ENCODE measurements at regions not wholly inside any gene's neighbourhood (a gene's known extent, or its start where the extent isn't known, plus 50 kb on each side); places are given as distances from the start of the nearest gene placed in this dataset.
"Not testable (repeated sequence)": the region's sequence is repeated elsewhere in the genome, so short reads cannot be mapped to it uniquely, and the experiment has no call there.

DNA sequence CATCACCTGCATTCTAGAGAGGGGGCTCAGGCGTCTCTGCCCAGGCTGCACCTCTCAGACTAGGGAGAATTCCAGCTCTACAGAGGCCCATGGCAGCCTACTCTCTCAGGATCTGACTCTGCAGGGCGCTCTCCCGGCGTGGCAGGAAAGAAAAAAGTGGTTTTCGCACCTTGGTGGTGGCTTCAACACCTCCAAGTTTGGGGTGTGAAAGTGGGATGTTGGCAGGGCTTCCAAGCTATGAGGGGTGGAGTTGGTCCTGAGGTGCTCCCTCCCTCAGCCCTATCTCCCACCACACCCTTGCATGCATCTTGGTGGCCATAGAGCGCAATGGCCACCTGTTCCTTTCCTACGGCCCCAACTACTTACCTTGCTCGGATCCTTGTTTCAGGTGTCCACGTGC lies 166.5 kb downstream of the VSIG4 start:
- Histone ChIP-seq H3K4me3 (ENCODE audit: low read length) (no peak overlapping the region), H3K4me1 (ENCODE audit: control insufficient read depth, insufficient read depth, low read length) (no peaks in the 10 kb centered on the region), H3K36me3 (ENCODE audit: control insufficient read depth, insufficient read depth, low read length) (no peaks in the 10 kb centered on the region), H3K27me3 (ENCODE audit: control insufficient read depth, insufficient read depth, low read length, poor library complexity, severe bottlenecking) (no peaks in the 10 kb centered on the region), H3K27ac (ENCODE audit: low read depth, low read length) (no peak overlapping the region), H3K9ac (ENCODE audit: extremely low read depth, low read length, poor library complexity, severe bottlenecking) (no peak overlapping the region), H3K9me3 (ENCODE audit: control insufficient read depth, low read length) (no peaks in the 10 kb centered on the region)
- H3K9me3 Mint-ChIP-seq: peaks cover 52% of the 10 kb centered on the region
- TF ChIP-seq, protein P1, sequence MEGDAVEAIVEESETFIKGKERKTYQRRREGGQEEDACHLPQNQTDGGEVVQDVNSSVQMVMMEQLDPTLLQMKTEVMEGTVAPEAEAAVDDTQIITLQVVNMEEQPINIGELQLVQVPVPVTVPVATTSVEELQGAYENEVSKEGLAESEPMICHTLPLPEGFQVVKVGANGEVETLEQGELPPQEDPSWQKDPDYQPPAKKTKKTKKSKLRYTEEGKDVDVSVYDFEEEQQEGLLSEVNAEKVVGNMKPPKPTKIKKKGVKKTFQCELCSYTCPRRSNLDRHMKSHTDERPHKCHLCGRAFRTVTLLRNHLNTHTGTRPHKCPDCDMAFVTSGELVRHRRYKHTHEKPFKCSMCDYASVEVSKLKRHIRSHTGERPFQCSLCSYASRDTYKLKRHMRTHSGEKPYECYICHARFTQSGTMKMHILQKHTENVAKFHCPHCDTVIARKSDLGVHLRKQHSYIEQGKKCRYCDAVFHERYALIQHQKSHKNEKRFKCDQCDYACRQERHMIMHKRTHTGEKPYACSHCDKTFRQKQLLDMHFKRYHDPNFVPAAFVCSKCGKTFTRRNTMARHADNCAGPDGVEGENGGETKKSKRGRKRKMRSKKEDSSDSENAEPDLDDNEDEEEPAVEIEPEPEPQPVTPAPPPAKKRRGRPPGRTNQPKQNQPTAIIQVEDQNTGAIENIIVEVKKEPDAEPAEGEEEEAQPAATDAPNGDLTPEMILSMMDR (conservative IDR thresholded peaks at IDR 0.05): no peak
- H3K27ac Mint-ChIP-seq: no peak overlapping the region
- H3K4me3 Mint-ChIP-seq: no peak overlapping the region
- H3K4me1 Mint-ChIP-seq: peaks cover 2% of the 10 kb centered on the region
- H3K36me3 Mint-ChIP-seq (ENCODE audit: low read depth): no peaks in the 10 kb centered on the region
- no peak for DNase-seq
- 99% methylated on average over 8 of the region's 9 CpGs; no CpG with 5 or more reads in 1 of the 2 experiments for WGBS, 2 experiments (ENCODE audit: insufficient coverage in 1 of 2, insufficient read length in 1 of 2)
- no peaks in the 10 kb centered on the region for H3K27me3 Mint-ChIP-seq (ENCODE audit: insufficient read depth)

DNA sequence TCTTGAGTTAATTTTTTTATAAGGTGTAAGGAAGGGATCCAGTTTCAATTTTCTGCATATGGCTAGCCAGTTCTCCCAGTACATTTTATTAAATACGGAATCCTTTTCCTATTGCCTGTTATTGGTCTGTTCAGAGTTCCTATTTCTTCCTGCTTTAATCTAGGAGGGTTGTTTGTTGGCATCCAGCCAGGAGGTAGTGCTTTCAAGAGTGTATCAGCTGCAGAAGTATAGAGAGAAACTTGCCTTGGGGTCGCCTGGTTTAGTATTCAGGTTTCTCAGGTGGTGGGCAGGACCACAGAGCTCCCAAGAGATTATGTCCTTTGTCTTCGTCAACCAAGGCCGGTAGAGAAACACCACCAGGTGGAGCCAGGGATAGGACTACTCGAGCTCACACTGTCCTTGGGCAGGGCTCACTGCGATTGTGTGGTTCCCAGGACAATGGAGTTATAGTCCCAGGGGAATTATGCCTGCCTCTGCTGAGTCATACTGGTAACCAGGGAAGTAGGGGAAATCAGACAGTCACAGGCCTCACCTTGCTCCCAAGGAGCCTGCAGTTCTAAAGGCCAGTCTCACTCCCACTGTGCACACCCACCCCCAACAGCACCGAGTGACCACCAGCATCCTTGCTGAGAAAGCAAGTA lies 168.1 kb downstream of the VSIG4 start:
- H3K36me3 ChIP-seq (ENCODE audit: control insufficient read depth, insufficient read depth, low read length): no peaks in the 10 kb centered on the region
- Mint-ChIP-seq H3K4me3 (no peak overlapping the region), H3K9me3 (peaks cover 50% of the 10 kb centered on the region), H3K27ac (peak overlapping the region; percentile 71), H3K4me1 (peaks cover 2% of the 10 kb centered on the region), H3K27me3 (ENCODE audit: insufficient read depth) (no peaks in the 10 kb centered on the region), H3K36me3 (ENCODE audit: low read depth) (no peaks in the 10 kb centered on the region)
- no peaks in the 10 kb centered on the region for H3K27me3 ChIP-seq (ENCODE audit: control insufficient read depth, insufficient read depth, low read length, poor library complexity, severe bottlenecking)
- no peaks in the 10 kb centered on the region for H3K9me3 ChIP-seq (ENCODE audit: control insufficient read depth, low read length)
- WGBS, 2 experiments (ENCODE audit: insufficient coverage in 1 of 2, insufficient read length in 1 of 2): 53 to 100% methylated on average over 2 to 7 of the region's 7 CpGs
- H3K4me1 ChIP-seq (ENCODE audit: control insufficient read depth, insufficient read depth, low read length): no peaks in the 10 kb centered on the region
- TF ChIP-seq, protein P1 (conservative IDR thresholded peaks at IDR 0.05): peak; percentile 66
- H3K4me3 ChIP-seq (ENCODE audit: low read length): no peak overlapping the region
- H3K9ac ChIP-seq (ENCODE audit: extremely low read depth, low read length, poor library complexity, severe bottlenecking): no peak overlapping the region
- no peak overlapping the region for H3K27ac ChIP-seq (ENCODE audit: low read depth, low read length)
- peak; percentile 84 for DNase-seq

DNA sequence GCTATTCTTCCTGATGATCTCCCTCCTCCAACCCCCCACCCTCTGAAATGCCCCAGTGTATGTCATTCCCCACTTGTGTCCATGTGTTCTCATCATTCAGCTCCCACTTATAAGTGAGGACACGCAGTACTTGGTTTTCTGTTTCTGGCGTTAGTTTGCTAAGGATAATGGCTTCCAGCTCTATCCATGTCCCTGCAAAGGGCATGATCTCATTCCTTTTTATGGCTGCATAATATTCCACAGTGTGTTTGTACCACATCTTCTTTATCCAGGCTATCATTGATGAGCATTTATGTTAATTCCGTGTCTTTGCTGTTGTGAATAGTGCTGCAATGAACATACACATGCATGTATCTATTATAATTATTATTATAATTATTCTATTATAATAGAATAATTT lies 169.3 kb downstream of the VSIG4 start:
- WGBS, 2 experiments (ENCODE audit: insufficient coverage in 1 of 2, insufficient read length in 1 of 2): 87 to 100% methylated on average over 1 to 2 of the region's 3 CpGs
- H3K27me3 Mint-ChIP-seq (ENCODE audit: insufficient read depth); H3K27ac Mint-ChIP-seq; H3K36me3 ChIP-seq (ENCODE audit: control insufficient read depth, insufficient read depth, low read length); H3K9me3 ChIP-seq (ENCODE audit: control insufficient read depth, low read length); H3K27ac ChIP-seq (ENCODE audit: low read depth, low read length); H3K4me1 ChIP-seq (ENCODE audit: control insufficient read depth, insufficient read depth, low read length); H3K9ac ChIP-seq (ENCODE audit: extremely low read depth, low read length, poor library complexity, severe bottlenecking); H3K36me3 Mint-ChIP-seq (ENCODE audit: low read depth); H3K4me3 Mint-ChIP-seq; H3K4me3 ChIP-seq (ENCODE audit: low read length); DNase-seq; H3K27me3 ChIP-seq (ENCODE audit: control insufficient read depth, insufficient read depth, low read length, poor library complexity, severe bottlenecking); H3K4me1 Mint-ChIP-seq: not testable (repeated sequence)
- peaks cover 48% of the 10 kb centered on the region for H3K9me3 Mint-ChIP-seq

DNA sequence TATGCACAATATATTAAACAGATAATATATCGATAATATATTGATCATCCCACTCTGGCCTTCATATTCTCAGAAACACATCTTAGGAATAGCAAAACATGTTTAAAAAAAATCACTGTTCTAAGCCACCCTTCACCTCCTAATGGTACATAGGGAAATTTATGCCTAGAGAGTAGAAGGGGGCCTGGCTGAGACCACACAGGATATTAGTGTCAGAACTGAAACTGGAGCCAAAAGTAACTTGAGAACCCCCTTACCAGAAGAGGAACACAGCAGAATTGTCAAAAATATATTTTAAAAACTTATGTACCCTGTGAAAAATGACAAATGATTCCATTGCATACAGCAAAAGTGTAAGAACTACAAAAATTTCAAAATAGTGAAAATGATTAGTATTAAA lies 173.1 kb downstream of the VSIG4 start:
- H3K4me3 Mint-ChIP-seq: no peak overlapping the region
- H3K36me3 Mint-ChIP-seq (ENCODE audit: low read depth): no peaks in the 10 kb centered on the region
- Histone ChIP-seq H3K4me3 (ENCODE audit: low read length) (no peak overlapping the region), H3K27me3 (ENCODE audit: control insufficient read depth, insufficient read depth, low read length, poor library complexity, severe bottlenecking) (no peaks in the 10 kb centered on the region), H3K9me3 (ENCODE audit: control insufficient read depth, low read length) (no peaks in the 10 kb centered on the region), H3K27ac (ENCODE audit: low read depth, low read length) (no peak overlapping the region), H3K36me3 (ENCODE audit: control insufficient read depth, insufficient read depth, low read length) (no peaks in the 10 kb centered on the region), H3K4me1 (ENCODE audit: control insufficient read depth, insufficient read depth, low read length) (no peaks in the 10 kb centered on the region), H3K9ac (ENCODE audit: extremely low read depth, low read length, poor library complexity, severe bottlenecking) (no peak overlapping the region)
- TF ChIP-seq, protein P1 (conservative IDR thresholded peaks at IDR 0.05): no peak
- H3K9me3 Mint-ChIP-seq: peaks cover 38% of the 10 kb centered on the region
- H3K4me1 Mint-ChIP-seq: peaks cover 6% of the 10 kb centered on the region
- no CpG with 5 or more reads among the region's 1 CpG for WGBS, 2 experiments (ENCODE audit: insufficient coverage in 1 of 2, insufficient read length in 1 of 2)
- no peak for DNase-seq
- H3K27ac Mint-ChIP-seq: no peak overlapping the region
- no peaks in the 10 kb centered on the region for H3K27me3 Mint-ChIP-seq (ENCODE audit: insufficient read depth)

Data from endodermal cell (in vitro differentiated cells).